GM23248 (cell line): ENCODE measurements at regions not wholly inside any gene's neighbourhood (a gene's known extent, or its start where the extent isn't known, plus 50 kb on each side); places are given as distances from the start of the nearest gene placed in this dataset.

Source experiments
- DNase-seq: peaks from one replicate; pipeline ENCODE4 v3.0.0-alpha.2; 2015
- H2AFZ ChIP-seq: fragments of 200-600 bp; sonication (generic); 2 replicates; pipeline ENCODE4 v1.6.1; 2016; ENCODE audit warnings: antibody characterized with exemption
- H3F3A ChIP-seq: fragments of 200-600 bp; sonication (generic); 2 replicates; pipeline ENCODE4 v1.6.1; 2016; ENCODE audit warnings: mild to moderate bottlenecking, antibody characterized with exemption, mixed run types; ENCODE audit not compliant: insufficient read depth
- H3K27ac ChIP-seq: fragments of 200-600 bp; sonication (generic); 2 replicates; pipeline ENCODE4 v1.5.1; 2016; ENCODE audit warnings: mild to moderate bottlenecking
- H3K27me3 ChIP-seq: fragments of 200-600 bp; sonication (generic); replicated peaks from 2 replicates; pipeline ENCODE4 v1.6.1; 2016; ENCODE audit warnings: mild to moderate bottlenecking; ENCODE audit not compliant: insufficient read depth
- H3K36me3 ChIP-seq: fragments of 200-600 bp; sonication (generic); 2 replicates; pipeline ENCODE4 v1.6.1; 2016; ENCODE audit warnings: low read depth, mild to moderate bottlenecking
- H3K4me1 ChIP-seq: fragments of 200-600 bp; sonication (generic); 2 replicates; pipeline ENCODE4 v1.6.1; 2016; ENCODE audit warnings: mild to moderate bottlenecking; ENCODE audit not compliant: insufficient read depth
- H3K4me2 ChIP-seq: fragments of 200-600 bp; sonication (generic); one replicate; pipeline ENCODE4 v1.6.1; 2016; ENCODE audit warnings: mild to moderate bottlenecking; ENCODE audit not compliant: unreplicated experiment
- H3K4me3 ChIP-seq: fragments of 200-600 bp; sonication (generic); 2 replicates; pipeline ENCODE4 v1.5.1; 2016; ENCODE audit warnings: mild to moderate bottlenecking
- H3K79me2 ChIP-seq: fragments of 200-600 bp; sonication (generic); 2 replicates; pipeline ENCODE4 v1.6.1; 2016; ENCODE audit warnings: mild to moderate bottlenecking; ENCODE audit not compliant: insufficient read depth
- H3K9ac ChIP-seq: fragments of 200-600 bp; sonication (generic); 2 replicates; pipeline ENCODE4 v1.6.1; 2016; ENCODE audit warnings: mild to moderate bottlenecking
- H3K9me2 ChIP-seq: fragments of 200-600 bp; sonication (generic); 2 replicates; pipeline ENCODE4 v1.6.1; 2016; ENCODE audit warnings: mixed run types, mild to moderate bottlenecking, moderate library complexity; ENCODE audit not compliant: insufficient read depth
- H3K9me3 ChIP-seq: fragments of 200-600 bp; sonication (generic); one replicate; pipeline ENCODE4 v1.6.1; 2017; ENCODE audit warnings: low read depth
- H4K20me1 ChIP-seq: fragments of 200-600 bp; sonication (generic); 2 replicates; pipeline ENCODE4 v1.6.0; 2016; ENCODE audit not compliant: insufficient read depth
- EZH2 ChIP-seq: fragments of 200-600 bp; sonication (generic); IDR thresholded peaks from 2 replicates; pipeline ENCODE4 v1.6.1; 2018; ENCODE audit warnings: antibody characterized with exemption, mild to moderate bottlenecking; ENCODE audit not compliant: insufficient read depth, poor library complexity, severe bottlenecking
- EZH2phosphoT487 ChIP-seq: fragments of 200-600 bp; sonication (generic); IDR thresholded peaks from 2 replicates; pipeline ENCODE4 v1.6.1; 2018; ENCODE audit warnings: antibody characterized with exemption, moderate library complexity, mild to moderate bottlenecking, low read depth; ENCODE audit not compliant: insufficient read depth
- WGBS, 2 experiments: methylation state at CpG; one replicate each; pipeline ENCODE4 v1.1.6; 2015 to 2017; ENCODE audit warnings: low lambda C conversion rate in 2 of 2, low coverage in 1 of 2; ENCODE audit errors: missing lambda C conversion rate in 2 of 2; 5-methylcytosine and 5-hydroxymethylcytosine counted together
- in situ Hi-C: fragments of 300-500 bp; cut with MboI; formaldehyde crosslinking; loops from 2 replicates; pipeline ENCODE4 v1.15.0; 2020

- peaks cover 4% of the 10 kb centered on the region; the same call in 1 of the 2 replicates for H3K27me3 ChIP-seq
- in situ Hi-C loops: no loop called here
- H3F3A ChIP-seq: 0 out of 2 replicates have a peak, but pooled peaks cover 4% of the 10 kb centered on the region
- H3K4me1 ChIP-seq: peaks cover 11% of the 10 kb centered on the region
- no peak overlapping the region for H3K4me3 ChIP-seq
- H3K9me2 ChIP-seq: no peaks in the 10 kb centered on the region
- no peak overlapping the region for H3K27ac ChIP-seq
- H3K79me2 ChIP-seq: no peaks in the 10 kb centered on the region
- peak overlapping the region; percentile 29 for H3K4me2 ChIP-seq
- 19 to 23% methylated on average over 1 of the region's 1 CpG for WGBS, 2 experiments
- DNase-seq: peak; percentile 51
- no peaks in the 10 kb centered on the region for H3K9me3 ChIP-seq
- H3K36me3 ChIP-seq: no peaks in the 10 kb centered on the region
- no peak overlapping the region for H3K9ac ChIP-seq
- TF ChIP-seq EZH2phosphoT487: no peak
- no peak for TF ChIP-seq EZH2
- no peaks in the 10 kb centered on the region for H4K20me1 ChIP-seq
- H2AFZ ChIP-seq: 0 out of 2 replicates have a peak overlapping the region, but pooled peaks have one; percentile 1
Observed at GRCh38 chr4:151561551-151562256, 152.7 kb downstream of the FHIP1A start.

DNA sequence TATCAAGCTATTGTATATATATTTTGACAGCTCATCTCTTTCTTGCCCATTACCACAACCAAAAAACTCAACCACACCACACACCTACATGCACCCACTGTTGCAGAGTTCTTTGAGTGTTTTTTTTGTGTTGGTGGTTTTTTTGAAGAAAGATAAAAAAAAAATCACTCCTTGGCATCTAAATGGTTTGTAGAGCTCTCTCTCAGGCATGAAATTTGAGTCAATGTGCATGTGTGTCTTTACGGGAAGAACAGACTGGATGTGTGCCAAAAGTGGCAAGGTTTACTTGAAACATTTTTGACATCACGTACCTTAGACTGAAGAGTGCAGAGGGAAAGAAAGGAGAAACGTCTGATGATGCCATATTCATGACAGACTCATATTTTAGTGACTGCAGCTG lies 154.2 kb downstream of the FHIP1A start:
- Histone ChIP-seq H3K4me1 (peaks cover 11% of the 10 kb centered on the region), H3K9me3 (no peaks in the 10 kb centered on the region), H4K20me1 (no peaks in the 10 kb centered on the region), H3F3A (0 out of 2 replicates have a peak, but pooled peaks cover 4% of the 10 kb centered on the region), H3K9ac (no peak overlapping the region), H3K27ac (no peak overlapping the region), H3K79me2 (no peaks in the 10 kb centered on the region), H2AFZ (no peak overlapping the region), H3K9me2 (no peaks in the 10 kb centered on the region), H3K4me2 (no peak overlapping the region), H3K4me3 (no peak overlapping the region), H3K27me3 (no peaks in the 10 kb centered on the region), H3K36me3 (no peaks in the 10 kb centered on the region)
- TF ChIP-seq EZH2 (no peak), EZH2phosphoT487 (no peak)
- in situ Hi-C loops: no loop called here
- no peak for DNase-seq
- WGBS, 2 experiments: 24 to 25% methylated on average over 3 of the region's 3 CpGs

GRCh38 chr4:151564321-151564720 lies 155.3 kb downstream of the FHIP1A start:
- no peak for DNase-seq
- no peaks in the 10 kb centered on the region for H3K9me2 ChIP-seq
- TF ChIP-seq EZH2 (no peak), EZH2phosphoT487 (no peak)
- no peaks in the 10 kb centered on the region for H3K36me3 ChIP-seq
- H3K27ac ChIP-seq: no peak overlapping the region
- 0 out of 2 replicates have a peak, but pooled peaks cover 4% of the 10 kb centered on the region for H3F3A ChIP-seq
- no peak overlapping the region for H2AFZ ChIP-seq
- no peak overlapping the region for H3K4me2 ChIP-seq
- H3K27me3 ChIP-seq: no peaks in the 10 kb centered on the region
- peaks cover 11% of the 10 kb centered on the region for H3K4me1 ChIP-seq
- no peak overlapping the region for H3K4me3 ChIP-seq
- H3K79me2 ChIP-seq: no peaks in the 10 kb centered on the region
- H3K9me3 ChIP-seq: no peaks in the 10 kb centered on the region
- H3K9ac ChIP-seq: no peak overlapping the region
- in situ Hi-C loops: no loop called here
- no peaks in the 10 kb centered on the region for H4K20me1 ChIP-seq
- 71 to 77% methylated on average over 2 of the region's 2 CpGs for WGBS, 2 experiments

DNA sequence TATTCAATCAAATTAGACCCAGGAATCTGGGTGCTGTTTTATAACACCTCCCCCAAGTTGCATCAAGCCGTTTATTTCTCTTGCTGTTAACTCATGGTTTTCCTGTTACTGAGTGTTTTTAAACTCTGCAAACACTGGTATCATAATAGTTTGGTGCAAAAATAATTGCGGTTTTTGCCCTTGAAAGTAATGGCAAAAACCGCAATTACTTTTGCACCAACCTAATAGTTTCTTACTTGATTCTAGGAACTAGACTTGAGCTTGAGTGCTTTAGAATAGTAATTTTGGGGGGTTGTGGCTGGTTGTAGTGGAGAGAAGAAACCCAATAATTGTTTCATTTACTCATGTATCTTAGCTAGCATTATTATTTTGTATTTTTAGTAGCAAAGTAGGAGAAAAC lies 156.6 kb downstream of the FHIP1A start:
- no peak overlapping the region for H3K4me2 ChIP-seq
- H3F3A ChIP-seq: 0 out of 2 replicates have a peak, but pooled peaks cover 4% of the 10 kb centered on the region
- TF ChIP-seq EZH2phosphoT487: no peak
- TF ChIP-seq EZH2: no peak
- no peaks in the 10 kb centered on the region for H3K79me2 ChIP-seq
- H3K4me3 ChIP-seq: no peak overlapping the region
- in situ Hi-C loops: no loop called here
- no peak overlapping the region for H3K9ac ChIP-seq
- H3K9me2 ChIP-seq: no peaks in the 10 kb centered on the region
- no peaks in the 10 kb centered on the region for H4K20me1 ChIP-seq
- no peak overlapping the region for H3K27ac ChIP-seq
- H3K9me3 ChIP-seq: no peaks in the 10 kb centered on the region
- peaks cover 11% of the 10 kb centered on the region for H3K4me1 ChIP-seq
- DNase-seq: no peak
- no peak overlapping the region for H2AFZ ChIP-seq
- WGBS, 2 experiments: 51 to 56% methylated on average over 3 of the region's 3 CpGs
- H3K36me3 ChIP-seq: no peaks in the 10 kb centered on the region
- H3K27me3 ChIP-seq: no peaks in the 10 kb centered on the region

GRCh38 chr4:151566053-151566452 lies 157.1 kb downstream of the FHIP1A start:
- in situ Hi-C loops: no loop called here
- no peak for DNase-seq
- Histone ChIP-seq H3K9me3 (no peaks in the 10 kb centered on the region), H3K9me2 (no peaks in the 10 kb centered on the region), H4K20me1 (no peaks in the 10 kb centered on the region), H3K4me3 (no peak overlapping the region), H2AFZ (no peak overlapping the region), H3F3A (0 out of 2 replicates have a peak, but pooled peaks cover 4% of the 10 kb centered on the region), H3K4me1 (peaks cover 10% of the 10 kb centered on the region), H3K27me3 (no peaks in the 10 kb centered on the region), H3K79me2 (no peaks in the 10 kb centered on the region), H3K4me2 (no peak overlapping the region), H3K36me3 (no peaks in the 10 kb centered on the region), H3K27ac (no peak overlapping the region), H3K9ac (no peak overlapping the region)
- TF ChIP-seq EZH2 (no peak), EZH2phosphoT487 (no peak)
- WGBS, 2 experiments: 36 to 46% methylated on average over 3 of the region's 3 CpGs
